ENCODE measurements at regions not wholly inside any gene's neighbourhood (a gene's known extent, or its start where the extent isn't known, plus 50 kb on each side); places are given as distances from the start of the nearest gene placed in this dataset.

GRCh38 chr2:204023088-204023487, 86.5 kb downstream of the ICOS start:
- no peaks in the 10 kb centered on the region for H3K27me3 ChIP-seq (ENCODE audit: insufficient read depth, low read length, poor library complexity, severe bottlenecking)
- no peak overlapping the region for H3K4me2 ChIP-seq (ENCODE audit: low read depth, low read length, poor library complexity, severe bottlenecking)

GRCh38 chr2:204024503-204024902, 87.9 kb downstream of the ICOS start:
- Histone ChIP-seq H3K4me3 (ENCODE audit: low read length, poor library complexity, severe bottlenecking) (no peak overlapping the region), H2AFZ (ENCODE audit: low read length) (no peak overlapping the region), H3K9me2 (replicated peaks; ENCODE audit: low read depth, low read length) (no peaks in the 10 kb centered on the region), H3K9me3 (ENCODE audit: insufficient read depth, low read depth, low read length) (no peaks in the 10 kb centered on the region), H3K9ac (ENCODE audit: low read depth, low read length, poor library complexity, severe bottlenecking) (no peak overlapping the region), H3K79me2 (ENCODE audit: insufficient read depth, low read length) (no peaks in the 10 kb centered on the region), H3K4me1 (ENCODE audit: insufficient read depth, low read length, poor library complexity, severe bottlenecking) (peaks cover 8% of the 10 kb centered on the region), H3K36me3 (ENCODE audit: insufficient read depth, low read length) (no peaks in the 10 kb centered on the region), H3K27me3 (ENCODE audit: insufficient read depth, low read length, poor library complexity, severe bottlenecking) (no peaks in the 10 kb centered on the region), H4K20me1 (ENCODE audit: insufficient read depth, low read length, poor library complexity, severe bottlenecking) (no peaks in the 10 kb centered on the region), H3F3A (ENCODE audit: low read depth) (no peaks in the 10 kb centered on the region), H3K4me2 (ENCODE audit: low read depth, low read length, poor library complexity, severe bottlenecking) (no peak overlapping the region)
- TF ChIP-seq EZH2phosphoT487 (IDR thresholded peaks at IDR 0.05; ENCODE audit: borderline replicate concordance) = no peak
- TF ChIP-seq CTCF (conservative IDR thresholded peaks at IDR 0.05; ENCODE audit: low read length) = peak; percentile 74

More at GRCh38 chr2:204023088-204023487, 86.5 kb downstream of the ICOS start:
- H3F3A ChIP-seq (ENCODE audit: low read depth) = no peaks in the 10 kb centered on the region
- no peaks in the 10 kb centered on the region for H3K9me2 ChIP-seq (replicated peaks; ENCODE audit: low read depth, low read length)
- H3K4me1 ChIP-seq (ENCODE audit: insufficient read depth, low read length, poor library complexity, severe bottlenecking) = peaks cover 8% of the 10 kb centered on the region
- H3K4me3 ChIP-seq (ENCODE audit: low read length, poor library complexity, severe bottlenecking) = no peak overlapping the region
- no peaks in the 10 kb centered on the region for H4K20me1 ChIP-seq (ENCODE audit: insufficient read depth, low read length, poor library complexity, severe bottlenecking)
- no peaks in the 10 kb centered on the region for H3K9me3 ChIP-seq (ENCODE audit: insufficient read depth, low read depth, low read length)
- no peak overlapping the region for H3K9ac ChIP-seq (ENCODE audit: low read depth, low read length, poor library complexity, severe bottlenecking)
- no peak for TF ChIP-seq CTCF (conservative IDR thresholded peaks at IDR 0.05; ENCODE audit: low read length)
- TF ChIP-seq EZH2phosphoT487 (IDR thresholded peaks at IDR 0.05; ENCODE audit: borderline replicate concordance) = no peak
- H3K36me3 ChIP-seq (ENCODE audit: insufficient read depth, low read length) = no peaks in the 10 kb centered on the region
- H3K79me2 ChIP-seq (ENCODE audit: insufficient read depth, low read length) = no peaks in the 10 kb centered on the region
- H2AFZ ChIP-seq (ENCODE audit: low read length) = no peak overlapping the region

- no peak for TF ChIP-seq CTCF (conservative IDR thresholded peaks at IDR 0.05; ENCODE audit: low read length)
- TF ChIP-seq EZH2phosphoT487 (IDR thresholded peaks at IDR 0.05; ENCODE audit: borderline replicate concordance) = no peak
- no peaks in the 10 kb centered on the region for H3K27me3 ChIP-seq (ENCODE audit: insufficient read depth, low read length, poor library complexity, severe bottlenecking)
- no peak overlapping the region for H3K4me2 ChIP-seq (ENCODE audit: low read depth, low read length, poor library complexity, severe bottlenecking)
- no peaks in the 10 kb centered on the region for H3F3A ChIP-seq (ENCODE audit: low read depth)
- H3K4me1 ChIP-seq (ENCODE audit: insufficient read depth, low read length, poor library complexity, severe bottlenecking) = peaks cover 8% of the 10 kb centered on the region
- H2AFZ ChIP-seq (ENCODE audit: low read length) = no peak overlapping the region
- H4K20me1 ChIP-seq (ENCODE audit: insufficient read depth, low read length, poor library complexity, severe bottlenecking) = no peaks in the 10 kb centered on the region
- H3K9me2 ChIP-seq (replicated peaks; ENCODE audit: low read depth, low read length) = no peaks in the 10 kb centered on the region
- H3K9ac ChIP-seq (ENCODE audit: low read depth, low read length, poor library complexity, severe bottlenecking) = no peak overlapping the region
- no peak overlapping the region for H3K4me3 ChIP-seq (ENCODE audit: low read length, poor library complexity, severe bottlenecking)
- H3K9me3 ChIP-seq (ENCODE audit: insufficient read depth, low read depth, low read length) = no peaks in the 10 kb centered on the region
- no peaks in the 10 kb centered on the region for H3K36me3 ChIP-seq (ENCODE audit: insufficient read depth, low read length)
- no peaks in the 10 kb centered on the region for H3K79me2 ChIP-seq (ENCODE audit: insufficient read depth, low read length)
Observed at GRCh38 chr2:204024906-204025475, 88.4 kb downstream of the ICOS start.
